NCI-H526 (cell line): ENCODE measurements at regions not wholly inside any gene's neighbourhood (a gene's known extent, or its start where the extent isn't known, plus 50 kb on each side); places are given as distances from the start of the nearest gene placed in this dataset.
"Not testable (repeated sequence)": the region's sequence is repeated elsewhere in the genome, so short reads cannot be mapped to it uniquely, and the experiment has no call there.

Experiments
- DNase-seq, 2 experiments: peaks; one replicate each; lab custom pipeline; 2025; lab: John Stamatoyannopoulos, UW

DNA sequence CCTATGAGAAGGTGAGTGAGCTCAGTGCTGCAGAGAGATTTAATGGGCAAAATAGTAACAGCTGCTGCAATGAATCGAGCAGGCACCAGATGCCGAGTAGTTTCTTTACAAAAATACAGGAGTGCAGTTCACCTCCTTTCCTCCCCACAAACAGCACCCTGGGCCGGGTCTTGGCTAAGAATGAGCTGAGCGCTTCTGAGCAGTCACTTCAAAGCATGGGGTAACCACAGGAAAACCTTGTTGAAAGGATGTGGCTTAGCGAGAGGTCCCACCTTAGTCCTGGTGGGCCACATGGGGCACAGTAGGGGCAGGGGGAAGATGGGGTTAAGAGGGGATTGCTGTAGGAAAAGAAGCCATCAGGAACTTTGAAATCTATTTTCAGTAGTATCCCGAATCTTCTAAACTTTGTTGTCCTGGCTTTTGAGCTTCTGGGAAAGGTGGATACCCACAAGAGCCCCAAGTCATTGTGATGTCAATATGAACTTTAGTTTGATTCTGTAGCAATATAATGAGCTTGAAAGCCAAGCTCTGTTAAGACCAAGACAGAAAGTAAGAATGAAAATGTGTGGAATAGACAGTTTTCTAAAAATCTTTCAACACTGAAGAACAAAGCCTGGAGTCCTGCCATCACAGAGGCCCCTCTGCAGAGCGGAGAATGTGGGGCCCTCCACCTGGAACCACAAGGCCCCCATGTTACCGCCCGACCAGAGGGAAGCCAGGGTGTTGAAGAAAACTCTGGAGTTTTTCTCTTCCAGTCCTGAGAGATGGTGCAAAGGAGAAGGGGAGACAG is 101.0 kb upstream of the ZNF236 start:
- no peak for DNase-seq

- DNase-seq = no peak
These were observed 101.7 kb upstream of the ZNF236 start for GRCh38 chr18:76720683-76721082.

- DNase-seq = no peak
These were observed 107.2 kb upstream of the ZNF236 start for GRCh38 chr18:76715012-76715610.

GRCh38 chr18:76713432-76713831 is 108.9 kb upstream of the ZNF236 start:
- no peak for DNase-seq

- no peak for DNase-seq
These were observed 109.7 kb upstream of the ZNF236 start for GRCh38 chr18:76712511-76713140.

GRCh38 chr18:76710646-76711520 is 111.5 kb upstream of the ZNF236 start:
- no peak for DNase-seq

DNA sequence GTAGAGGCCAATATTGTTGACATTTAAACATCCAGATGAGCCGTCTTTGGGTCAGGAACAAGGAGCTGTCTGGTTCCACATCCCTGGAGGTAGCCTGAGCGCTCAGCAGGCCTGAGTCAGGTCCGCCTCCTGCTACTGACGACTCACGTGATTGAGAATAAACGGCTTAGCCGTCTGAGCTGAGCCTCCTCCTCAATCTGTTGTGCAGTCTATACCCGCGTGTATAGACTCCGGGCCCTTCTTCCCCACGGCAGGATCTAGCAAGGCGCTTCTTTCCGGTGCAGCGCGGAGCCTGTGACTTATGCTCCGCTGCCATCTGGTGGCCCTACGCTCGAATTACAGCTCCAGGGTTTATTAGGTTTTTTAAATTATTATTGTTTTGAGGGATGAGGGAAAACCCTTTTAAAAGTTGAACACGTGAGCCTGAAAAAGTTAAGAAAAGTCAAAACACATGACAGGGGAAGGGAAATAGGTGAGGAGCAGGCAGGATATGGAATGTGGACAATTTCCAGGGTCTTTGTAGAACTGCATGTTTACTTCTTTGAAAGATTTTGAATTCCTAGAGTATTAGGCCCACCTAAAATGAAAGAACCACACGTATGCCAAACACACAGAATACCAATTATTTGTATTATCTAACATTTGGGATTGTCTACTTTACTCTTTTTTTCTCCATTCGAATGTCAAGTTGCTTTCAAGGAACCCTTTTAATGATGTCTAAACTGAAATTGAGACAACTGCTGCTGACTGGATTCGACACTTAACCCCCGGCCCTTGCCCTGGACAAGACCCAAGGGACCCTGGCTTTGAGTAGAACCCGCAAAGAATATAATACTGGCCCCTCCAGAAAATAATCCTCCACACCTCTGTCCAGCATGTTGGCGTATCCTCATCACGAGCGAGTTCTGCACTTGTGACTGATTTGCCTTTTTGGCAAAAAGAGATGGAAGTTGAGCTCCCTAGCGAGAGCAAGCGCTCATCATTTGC is 112.4 kb upstream of the ZNF236 start:
- peak; percentile 24 to 76 for DNase-seq

DNA sequence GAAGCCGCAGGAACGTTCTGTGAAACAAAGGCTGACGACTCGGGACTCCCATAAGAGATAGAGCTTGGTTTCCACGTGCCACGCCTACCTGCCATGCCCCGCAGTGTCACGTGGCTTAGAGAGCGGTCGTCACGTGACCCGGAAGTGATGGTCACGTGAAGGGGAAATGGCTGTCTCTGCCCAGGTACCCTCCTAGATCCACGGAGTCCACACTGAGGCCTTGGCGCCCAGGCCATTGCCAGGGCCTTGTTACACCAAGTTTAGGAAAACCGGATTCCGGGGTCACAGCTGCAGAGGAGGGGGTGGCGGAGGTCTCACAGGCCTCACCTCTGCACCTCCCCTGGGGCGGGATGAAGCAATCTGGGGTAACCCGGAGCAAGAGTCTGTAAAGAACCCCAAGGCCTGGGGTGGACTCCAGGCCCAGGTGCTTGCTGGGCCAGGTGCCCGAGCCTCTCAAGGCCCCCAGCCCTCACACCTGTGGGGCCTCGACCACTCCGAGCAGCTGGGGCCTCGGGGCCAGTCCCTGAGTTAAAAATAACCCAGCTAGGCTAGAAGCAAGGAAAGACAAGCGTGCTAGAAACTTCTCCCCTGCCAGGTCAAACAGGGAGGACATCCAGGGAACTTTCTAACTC is 113.5 kb upstream of the ZNF236 start:
- DNase-seq = no peak

- no peak for DNase-seq
These were observed 114.2 kb upstream of the ZNF236 start for GRCh38 chr18:76708071-76708721.

DNA sequence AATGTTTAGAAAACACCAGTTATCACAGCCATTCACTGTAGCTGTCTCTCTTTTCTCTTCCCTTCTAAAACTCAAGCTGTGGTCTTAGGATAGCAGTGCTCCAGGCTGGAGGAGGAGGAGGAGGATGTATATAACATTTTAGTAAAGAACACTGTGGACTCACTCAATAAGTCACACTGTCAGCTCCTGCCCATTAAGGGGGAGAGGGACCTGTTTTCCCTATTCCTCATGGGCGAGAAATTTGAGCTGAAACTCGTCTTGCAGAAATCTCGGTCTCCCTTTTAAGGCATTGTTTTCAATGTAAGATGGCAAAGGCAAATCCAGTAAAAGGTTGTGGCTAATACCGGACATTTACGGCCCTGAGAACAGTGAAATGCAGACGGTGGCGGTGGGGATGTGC is 114.8 kb upstream of the ZNF236 start:
- DNase-seq = no peak

DNA sequence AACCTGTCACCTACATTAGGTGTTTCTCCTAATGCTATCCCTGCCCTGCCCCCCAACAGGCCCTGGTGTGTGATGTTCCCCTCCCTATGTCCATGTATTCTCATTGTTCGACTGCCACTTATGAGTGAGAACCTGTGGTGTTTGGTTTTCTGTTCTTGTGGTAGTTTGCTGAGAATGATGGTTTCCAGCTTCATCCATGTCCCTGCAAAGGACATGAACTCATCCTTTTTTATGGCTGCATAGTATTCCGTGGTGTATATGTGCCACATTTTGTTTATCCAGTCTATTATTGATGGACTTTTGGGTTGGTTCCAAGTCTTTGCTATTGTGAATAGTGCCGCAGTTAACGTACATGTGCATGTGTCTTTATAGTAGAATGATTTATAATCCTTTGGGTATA is 117.8 kb upstream of the ZNF236 start:
- DNase-seq = not testable (repeated sequence)

- no peak for DNase-seq
These were observed 122.4 kb upstream of the ZNF236 start for GRCh38 chr18:76699923-76700322.

GRCh38 chr18:76697441-76697901 is 124.9 kb upstream of the ZNF236 start:
- no peak for DNase-seq

- no peak for DNase-seq
These were observed 130.6 kb upstream of the ZNF236 start for GRCh38 chr18:76691800-76692199.

DNA sequence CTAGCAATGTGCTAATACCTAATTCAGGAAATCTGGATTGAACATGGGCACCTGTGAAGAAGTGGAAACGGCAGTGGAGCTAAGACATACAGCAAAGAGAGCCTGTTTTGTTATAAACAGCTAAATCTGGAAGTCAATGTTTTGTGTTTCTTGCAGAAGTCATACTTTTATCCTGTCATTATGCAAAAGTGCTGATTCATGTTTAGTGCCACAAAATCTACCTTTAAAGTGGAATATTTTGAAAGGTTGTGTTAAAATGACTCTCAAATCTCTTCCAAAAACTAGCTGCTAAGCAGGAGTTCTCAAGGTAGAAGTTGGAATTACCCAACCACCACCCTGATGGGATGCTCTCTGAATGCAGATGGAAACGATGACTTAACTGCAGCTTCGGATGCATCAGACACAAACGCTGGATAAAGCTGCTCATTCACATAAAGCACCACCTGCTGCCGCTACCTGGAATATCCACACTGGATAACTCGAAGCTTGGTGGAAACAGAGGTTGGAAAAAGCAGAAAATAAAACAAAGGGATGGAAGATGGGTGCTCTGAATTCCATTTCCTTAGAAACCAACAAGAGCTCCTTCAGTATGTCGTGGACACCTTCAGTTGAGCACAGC is 132.6 kb upstream of the ZNF236 start:
- DNase-seq = no peak

- DNase-seq = no peak
These were observed 133.5 kb upstream of the ZNF236 start for GRCh38 chr18:76688724-76689472.

- DNase-seq = no peak
These were observed 134.9 kb upstream of the ZNF236 start for GRCh38 chr18:76687304-76687962.

GRCh38 chr18:76686737-76687231 is 135.6 kb upstream of the ZNF236 start:
- peak in 1 of 2 experiments; percentile 72 for DNase-seq
